Pancreas (tissue), 10 donors: ENCODE measurements at regions not wholly inside any gene's neighbourhood (a gene's known extent, or its start where the extent isn't known, plus 50 kb on each side); places are given as distances from the start of the nearest gene placed in this dataset.
A peak's percentile ranks its signal among the peaks of the same experiment; 100 is the strongest.

Source experiments
- ATAC-seq, 4 donors: fragments of 200-7000 bp; cut with Tn5 transposase; one replicate each; pipeline versions ENCODE4 v1.8.0 to v1.9.1; 2020; ENCODE audit warnings: mild to moderate bottlenecking in 4 of 4, moderate library complexity in 4 of 4
- DNase-seq, 6 donors: peaks; one replicate each; pipeline ENCODE4 v3.0.0-alpha.2; 2020
- FAIRE-seq: peaks from 2 replicates; lab custom pipeline; 2012; peaks lifted over from hg19 to GRCh38; lab: Jason Lieb, UNC
- H3K27ac ChIP-seq, 4 donors: fragments of 200-600 bp; sonication (generic); 1 replicate in 3 of 4; 2 replicates in 1 of 4; pipeline versions ENCODE4 v1.5.0 to v1.8.0; 2020
- H3K27me3 ChIP-seq, 4 donors: fragments of 200-600 bp; one replicate each; pipeline ENCODE4 v1.8.0; 2021
- H3K36me3 ChIP-seq, 3 donors: fragments of 200-600 bp; sonication (generic) in 1 of 3; one replicate each; pipeline versions ENCODE4 v1.5.0 to v1.8.0; 2020 to 2021
- H3K4me1 ChIP-seq, 3 donors: fragments of 200-600 bp; one replicate each; pipeline ENCODE4 v1.8.0; 2021
- H3K4me3 ChIP-seq, 4 donors: fragments of 200-600 bp; sonication (generic) in 2 of 4; one replicate each; pipeline versions ENCODE4 v1.5.0 to v1.8.0; 2020 to 2021
- H3K9me3 ChIP-seq, 4 donors: fragments of 200-600 bp; one replicate each; pipeline ENCODE4 v1.8.0; 2021
- WGBS, 2 donors: extraction: QIAGEN DNeasy Blood & Tissue Kit; methylation state at CpG; one replicate each; pipeline ENCODE4 v1.1.7; 2013; 5-methylcytosine and 5-hydroxymethylcytosine counted together
- intact Hi-C, 3 donors: fragments of 100-400 bp; cut with DNase I; formaldehyde crosslinking; loops; one replicate each; pipeline versions ENCODE4 v1.11.1 to v1.14.2; 2022
- TF ChIP-seq, protein P1 (sequence below), 4 donors: fragments of 200-600 bp; sonication (generic) in 3 of 4; IDR thresholded peaks; one replicate each; pipeline versions ENCODE4 v1.5.0 to v1.8.0; 2021; ENCODE audit warnings: antibody characterized with exemption in 4 of 4
- donor health status: healthy with polysubstance abuse.
- donor health status: DM: no; HTN: no; CAD: no; lungs with moderate emphysema.
- donor health status: DM: no; HTN: no; CAD: no.
- donor health status: control.
- donor health status: control.
- donor health status: Bipolar disorder and iron deficiency.
- donor health status: DM: yes; HTN: yes; CAD: no.
- donor health status: DM: no; HTN: no; CAD: no.
- donor health status: DM: no; HTN: no; CAD: no.
- donor health status: DM: yes; HTN: yes; CAD: no.

DNA sequence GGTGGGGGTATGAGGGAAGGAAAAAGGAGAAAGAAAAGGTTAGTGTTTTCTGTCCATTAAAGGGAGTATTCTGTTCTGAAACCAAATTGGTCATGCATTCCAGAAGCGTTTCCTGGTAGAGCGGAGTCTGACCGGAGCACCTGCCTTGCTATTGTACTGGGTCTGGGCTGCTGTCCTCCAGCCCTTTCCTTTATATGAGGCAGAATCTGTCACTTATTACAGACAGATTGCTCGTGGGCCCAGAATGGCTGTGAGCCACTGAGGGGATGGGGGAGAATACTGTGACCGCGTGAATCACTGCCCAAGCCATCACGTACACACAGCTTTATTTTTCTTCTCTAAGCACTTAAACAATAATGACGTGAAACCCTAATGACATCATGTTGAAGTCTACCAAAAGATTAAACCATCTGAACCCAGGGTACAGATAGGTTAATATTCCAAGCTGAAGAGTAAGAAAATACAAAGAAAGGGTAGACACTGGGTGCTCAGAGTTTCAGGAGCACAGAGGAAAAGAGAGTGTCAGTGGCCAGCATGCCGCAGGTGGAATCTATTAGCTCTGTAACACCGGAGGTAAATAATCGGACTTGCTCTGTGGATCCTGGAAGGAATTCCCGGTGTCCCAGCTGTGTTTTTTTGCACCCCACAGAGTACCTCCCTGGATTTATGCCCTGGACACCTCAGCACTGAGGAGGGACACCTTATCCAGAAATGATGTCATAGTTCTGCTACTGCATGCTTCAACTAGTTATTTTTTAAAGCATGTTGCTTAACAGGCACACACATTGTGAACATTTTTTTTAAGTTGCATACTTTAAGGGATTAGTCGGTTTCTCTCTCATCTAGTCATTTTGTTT is 573.3 kb downstream of the PKHD1 start:
- FAIRE-seq (no peak), DNase-seq (peak in 1 of 6 donors; percentile 13), ATAC-seq (peak; percentile 46 to 82 (median 76))
- Histone ChIP-seq H3K4me3 (no peak overlapping the region), H3K27ac (peak overlapping the region in 2 of 4 donors; percentile 17 to 53), H3K4me1 (no peaks in the 10 kb centered on the region), H3K36me3 (no peaks in the 10 kb centered on the region), H3K27me3 (no peaks in the 10 kb centered on the region), H3K9me3 (no peaks in the 10 kb centered on the region)
- TF ChIP-seq, protein P1, sequence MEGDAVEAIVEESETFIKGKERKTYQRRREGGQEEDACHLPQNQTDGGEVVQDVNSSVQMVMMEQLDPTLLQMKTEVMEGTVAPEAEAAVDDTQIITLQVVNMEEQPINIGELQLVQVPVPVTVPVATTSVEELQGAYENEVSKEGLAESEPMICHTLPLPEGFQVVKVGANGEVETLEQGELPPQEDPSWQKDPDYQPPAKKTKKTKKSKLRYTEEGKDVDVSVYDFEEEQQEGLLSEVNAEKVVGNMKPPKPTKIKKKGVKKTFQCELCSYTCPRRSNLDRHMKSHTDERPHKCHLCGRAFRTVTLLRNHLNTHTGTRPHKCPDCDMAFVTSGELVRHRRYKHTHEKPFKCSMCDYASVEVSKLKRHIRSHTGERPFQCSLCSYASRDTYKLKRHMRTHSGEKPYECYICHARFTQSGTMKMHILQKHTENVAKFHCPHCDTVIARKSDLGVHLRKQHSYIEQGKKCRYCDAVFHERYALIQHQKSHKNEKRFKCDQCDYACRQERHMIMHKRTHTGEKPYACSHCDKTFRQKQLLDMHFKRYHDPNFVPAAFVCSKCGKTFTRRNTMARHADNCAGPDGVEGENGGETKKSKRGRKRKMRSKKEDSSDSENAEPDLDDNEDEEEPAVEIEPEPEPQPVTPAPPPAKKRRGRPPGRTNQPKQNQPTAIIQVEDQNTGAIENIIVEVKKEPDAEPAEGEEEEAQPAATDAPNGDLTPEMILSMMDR (IDR thresholded peaks at IDR 0.05), result no peak
- intact Hi-C loops, result no loop called here
- WGBS, 2 donors, result 16 to 17% methylated on average over 13 of the region's 13 CpGs

DNA sequence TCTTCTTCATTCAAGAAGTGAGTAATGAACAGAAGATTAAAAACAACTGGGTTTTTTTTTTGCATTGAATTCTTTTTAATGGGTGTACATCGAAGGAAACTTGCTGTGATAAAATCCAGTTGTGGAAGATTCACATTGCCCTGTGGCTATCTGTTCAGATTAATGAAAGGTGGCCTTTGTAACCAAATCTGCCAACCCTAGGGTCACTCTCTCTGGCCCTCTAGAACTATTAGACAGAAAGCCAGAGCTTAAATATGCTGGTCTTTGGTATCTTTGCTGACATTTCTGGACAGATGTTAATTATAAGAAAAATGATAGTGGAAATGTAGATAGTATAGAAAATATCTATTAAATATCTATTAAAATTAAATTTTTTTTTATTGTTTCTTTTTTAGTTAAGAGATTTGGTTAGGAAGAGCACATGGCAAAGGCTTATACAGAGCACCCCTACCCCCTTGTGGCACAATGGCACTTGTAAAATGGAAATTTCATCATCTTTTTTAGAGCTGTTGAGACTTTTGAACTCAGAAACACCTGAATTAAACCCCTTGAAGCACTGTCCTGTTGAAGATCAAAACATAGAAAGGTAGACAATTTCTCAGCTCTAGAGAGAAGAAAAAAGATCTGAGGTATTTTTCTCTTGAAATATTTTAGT is 572.5 kb downstream of the PKHD1 start:
- FAIRE-seq, result no peak
- Histone ChIP-seq H3K27ac (peak overlapping the region in 1 of 4 donors; percentile 53), H3K27me3 (no peaks in the 10 kb centered on the region), H3K36me3 (no peaks in the 10 kb centered on the region), H3K4me1 (no peaks in the 10 kb centered on the region), H3K4me3 (no peak overlapping the region), H3K9me3 (no peaks in the 10 kb centered on the region)
- TF ChIP-seq, protein P1 (IDR thresholded peaks at IDR 0.05), result no peak
- no peak for DNase-seq
- WGBS, 2 donors, result 36 to 74% methylated on average over 1 of the region's 1 CpG
- intact Hi-C loops, result no loop called here
- no peak for ATAC-seq

DNA sequence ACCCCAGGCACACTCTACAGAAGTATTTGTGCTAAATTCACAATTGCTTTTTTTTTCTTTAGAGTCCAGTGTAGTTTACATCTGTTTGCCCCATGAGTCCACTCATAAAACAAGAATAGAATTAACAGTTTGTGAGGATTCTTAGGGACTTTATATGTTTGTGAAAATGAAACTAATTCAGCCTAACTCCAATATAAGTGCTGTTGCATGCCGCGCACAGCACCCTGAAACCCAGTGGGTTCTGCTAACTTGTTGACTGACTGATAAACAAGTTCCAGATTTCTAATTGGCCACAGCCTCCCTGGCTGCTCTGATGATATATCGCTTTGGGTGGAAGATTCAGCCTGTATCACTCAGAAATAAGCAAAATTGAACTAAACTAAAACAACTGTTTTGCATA is 561.4 kb downstream of the PKHD1 start:
- FAIRE-seq, result no peak
- intact Hi-C loops, result no loop called here

DNA sequence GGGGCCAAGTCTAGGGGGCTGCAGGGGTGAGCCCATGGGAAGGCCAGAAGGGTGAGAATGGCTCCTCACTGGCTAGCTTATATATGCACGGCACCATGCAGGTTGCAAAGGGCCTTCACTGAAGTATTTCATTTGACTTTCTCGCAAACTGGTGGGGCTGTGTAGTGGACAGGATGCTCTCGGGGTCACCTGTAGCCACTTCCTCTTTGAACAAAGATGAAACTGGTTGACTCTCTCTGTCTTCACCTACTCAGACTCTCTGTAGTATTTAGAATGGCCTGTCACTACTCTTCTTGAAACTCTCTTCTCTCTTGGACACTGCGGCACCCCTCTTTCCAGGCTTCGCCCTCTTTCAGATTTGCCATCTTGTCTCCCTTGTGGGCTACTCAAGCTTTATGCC is 560.5 kb downstream of the PKHD1 start:
- H3K4me1 ChIP-seq, result no peaks in the 10 kb centered on the region
- H3K4me3 ChIP-seq, result no peak overlapping the region
- H3K27ac ChIP-seq, result no peak overlapping the region
- no peak for ATAC-seq
- no peaks in the 10 kb centered on the region for H3K36me3 ChIP-seq
- TF ChIP-seq, protein P1 (IDR thresholded peaks at IDR 0.05), result no peak
- WGBS, 2 donors, result 66 to 67% methylated on average over 5 of the region's 5 CpGs
- intact Hi-C loops, result no loop called here
- H3K27me3 ChIP-seq, result no peaks in the 10 kb centered on the region
- DNase-seq, result no peak
- no peak for FAIRE-seq
- H3K9me3 ChIP-seq, result no peaks in the 10 kb centered on the region

More for the DNA sequence above, 561.4 kb downstream of the PKHD1 start:
- no peaks in the 10 kb centered on the region for H3K9me3 ChIP-seq
- DNase-seq (no peak), ATAC-seq (no peak)
- 87 to 90% methylated on average over 3 of the region's 3 CpGs for WGBS, 2 donors
- H3K4me3 ChIP-seq, result no peak overlapping the region
- no peak overlapping the region for H3K27ac ChIP-seq
- no peaks in the 10 kb centered on the region for H3K4me1 ChIP-seq
- TF ChIP-seq, protein P1 (IDR thresholded peaks at IDR 0.05), result no peak
- no peaks in the 10 kb centered on the region for H3K27me3 ChIP-seq
- H3K36me3 ChIP-seq, result no peaks in the 10 kb centered on the region
